ENCODE measurements at regions not wholly inside any gene's neighbourhood (a gene's known extent, or its start where the extent isn't known, plus 50 kb on each side); places are given as distances from the start of the nearest gene placed in this dataset.

- no peak for TF ChIP-seq CTCF (IDR thresholded peaks at IDR 0.05)
- no peak for TF ChIP-seq POLR2A (IDR thresholded peaks at IDR 0.05)
Observed at GRCh38 chr13:105702441-105702840, 833.0 kb downstream of the EFNB2 start.
